SU-DHL-6 (cell line): ENCODE measurements at regions not wholly inside any gene's neighbourhood (a gene's known extent, or its start where the extent isn't known, plus 50 kb on each side); places are given as distances from the start of the nearest gene placed in this dataset.

Experiments
- H2AFZ ChIP-seq: fragments of 200-600 bp; sonication (generic); 2 replicates; pipeline ENCODE4 v1.6.1; 2014; ENCODE audit warnings: low read depth, mild to moderate bottlenecking, moderate library complexity, mixed read lengths, antibody characterized with exemption, low read length; ENCODE audit not compliant: severe bottlenecking
- H3F3A ChIP-seq: fragments of 200-600 bp; shearing (Covaris generic); 2 replicates; pipeline ENCODE4 v1.6.0; 2016; ENCODE audit warnings: antibody characterized with exemption, mild to moderate bottlenecking; ENCODE audit not compliant: insufficient read depth
- H3K27ac ChIP-seq: fragments of 200-600 bp; sonication (generic); 2 replicates; pipeline ENCODE4 v1.5.1; 2016; ENCODE audit warnings: low read depth, mild to moderate bottlenecking, low read length, moderate library complexity, mixed read lengths
- H3K27me3 ChIP-seq: fragments of 200-600 bp; sonication (generic), shearing (Covaris generic); 2 replicates; pipeline ENCODE4 v1.6.0; 2014; ENCODE audit warnings: mild to moderate bottlenecking, low read length
- H3K36me3 ChIP-seq: fragments of 200-600 bp; sonication (generic); 2 replicates; pipeline ENCODE4 v1.6.1; 2014; ENCODE audit warnings: mild to moderate bottlenecking, low read length, mixed read lengths
- H3K4me2 ChIP-seq: fragments of 300-600, 200-600 bp; shearing (Covaris generic), sonication (generic); 2 replicates; pipeline ENCODE4 v1.6.0; 2014; ENCODE audit warnings: low read length, low read depth, mild to moderate bottlenecking; ENCODE audit not compliant: poor library complexity, severe bottlenecking
- H3K4me3 ChIP-seq: fragments of 200-600 bp; sonication (generic); 2 replicates; pipeline ENCODE4 v1.5.1; 2014; ENCODE audit warnings: antibody characterized with exemption, low read length, mild to moderate bottlenecking, mixed read lengths; ENCODE audit not compliant: insufficient read depth, poor library complexity, severe bottlenecking
- H3K79me2 ChIP-seq: fragments of 200-600 bp; sonication (generic); 2 replicates; pipeline ENCODE4 v1.6.1; 2014; ENCODE audit warnings: mild to moderate bottlenecking, low read length, moderate library complexity; ENCODE audit not compliant: insufficient read depth
- H3K9ac ChIP-seq: fragments of 200-600 bp; sonication (generic); 2 replicates; pipeline ENCODE4 v1.7.0; 2014; ENCODE audit warnings: mild to moderate bottlenecking, low read length
- H3K9me2 ChIP-seq: fragments of 200-600 bp; sonication (generic); replicated peaks from 2 replicates; pipeline ENCODE4 v1.6.1; 2014; ENCODE audit warnings: low read length; ENCODE audit not compliant: insufficient read depth
- H3K9me3 ChIP-seq: fragments of 200-600 bp; sonication (generic); 2 replicates; pipeline ENCODE4 v1.6.1; 2014; ENCODE audit warnings: low read length, mixed read lengths; ENCODE audit not compliant: insufficient read depth
- H4K20me1 ChIP-seq: fragments of 200-600 bp; sonication (generic); 2 replicates; pipeline ENCODE4 v1.6.1; 2014; ENCODE audit warnings: low read depth, mild to moderate bottlenecking, antibody characterized with exemption, low read length, moderate library complexity, mixed read lengths
- EZH2phosphoT487 ChIP-seq: fragments of 200-600 bp; sonication (generic), shearing (Covaris generic); conservative IDR thresholded peaks from 2 replicates; pipeline ENCODE4 v1.6.1; 2018; ENCODE audit warnings: mild to moderate bottlenecking, antibody characterized with exemption, low read length, moderate library complexity, mixed read lengths
- TF ChIP-seq, protein P1 (sequence below): fragments of 200-600 bp; sonication (generic); IDR thresholded peaks from one replicate; pipeline ENCODE4 v1.5.1; 2017; ENCODE audit warnings: antibody characterized with exemption, mild to moderate bottlenecking, low read length, moderate library complexity; ENCODE audit not compliant: insufficient read depth, poor library complexity, severe bottlenecking

- Histone ChIP-seq H2AFZ (peak overlapping the region; percentile 21), H3K4me2 (peak overlapping the region; percentile 26), H3K27ac (no peak overlapping the region), H3K36me3 (no peaks in the 10 kb centered on the region), H3K4me3 (no peak overlapping the region), H3F3A (no peaks in the 10 kb centered on the region), H3K27me3 (no peaks in the 10 kb centered on the region), H3K79me2 (no peaks in the 10 kb centered on the region), H4K20me1 (no peaks in the 10 kb centered on the region), H3K9ac (no peak overlapping the region), H3K9me2 (no peaks in the 10 kb centered on the region), H3K9me3 (no peaks in the 10 kb centered on the region)
- TF ChIP-seq, protein P1, sequence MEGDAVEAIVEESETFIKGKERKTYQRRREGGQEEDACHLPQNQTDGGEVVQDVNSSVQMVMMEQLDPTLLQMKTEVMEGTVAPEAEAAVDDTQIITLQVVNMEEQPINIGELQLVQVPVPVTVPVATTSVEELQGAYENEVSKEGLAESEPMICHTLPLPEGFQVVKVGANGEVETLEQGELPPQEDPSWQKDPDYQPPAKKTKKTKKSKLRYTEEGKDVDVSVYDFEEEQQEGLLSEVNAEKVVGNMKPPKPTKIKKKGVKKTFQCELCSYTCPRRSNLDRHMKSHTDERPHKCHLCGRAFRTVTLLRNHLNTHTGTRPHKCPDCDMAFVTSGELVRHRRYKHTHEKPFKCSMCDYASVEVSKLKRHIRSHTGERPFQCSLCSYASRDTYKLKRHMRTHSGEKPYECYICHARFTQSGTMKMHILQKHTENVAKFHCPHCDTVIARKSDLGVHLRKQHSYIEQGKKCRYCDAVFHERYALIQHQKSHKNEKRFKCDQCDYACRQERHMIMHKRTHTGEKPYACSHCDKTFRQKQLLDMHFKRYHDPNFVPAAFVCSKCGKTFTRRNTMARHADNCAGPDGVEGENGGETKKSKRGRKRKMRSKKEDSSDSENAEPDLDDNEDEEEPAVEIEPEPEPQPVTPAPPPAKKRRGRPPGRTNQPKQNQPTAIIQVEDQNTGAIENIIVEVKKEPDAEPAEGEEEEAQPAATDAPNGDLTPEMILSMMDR, result no peak
- TF ChIP-seq EZH2phosphoT487, result no peak
These were observed 290.5 kb upstream of the KYNU start for GRCh38 chr2:142586693-142587580.

- no peak overlapping the region for H3K4me3 ChIP-seq
- H4K20me1 ChIP-seq, result no peaks in the 10 kb centered on the region
- H3F3A ChIP-seq, result no peaks in the 10 kb centered on the region
- H3K27me3 ChIP-seq, result no peaks in the 10 kb centered on the region
- TF ChIP-seq EZH2phosphoT487, result no peak
- TF ChIP-seq, protein P1, result no peak
- no peaks in the 10 kb centered on the region for H3K36me3 ChIP-seq
- H3K79me2 ChIP-seq, result no peaks in the 10 kb centered on the region
- no peaks in the 10 kb centered on the region for H3K9me3 ChIP-seq
- H3K27ac ChIP-seq, result no peak overlapping the region
- no peaks in the 10 kb centered on the region for H3K9me2 ChIP-seq
- H2AFZ ChIP-seq, result peak overlapping the region; percentile 5
- no peak overlapping the region for H3K9ac ChIP-seq
- no peak overlapping the region for H3K4me2 ChIP-seq
These were observed 291.7 kb upstream of the KYNU start for GRCh38 chr2:142585785-142586184.

- TF ChIP-seq EZH2phosphoT487, result no peak
- TF ChIP-seq, protein P1, result no peak
- no peaks in the 10 kb centered on the region for H3K79me2 ChIP-seq
- no peaks in the 10 kb centered on the region for H3K9me2 ChIP-seq
- no peaks in the 10 kb centered on the region for H3K9me3 ChIP-seq
- H2AFZ ChIP-seq, result no peak overlapping the region
- no peak overlapping the region for H3K9ac ChIP-seq
- H3K27ac ChIP-seq, result no peak overlapping the region
- no peaks in the 10 kb centered on the region for H3F3A ChIP-seq
- H3K4me2 ChIP-seq, result no peak overlapping the region
- no peaks in the 10 kb centered on the region for H3K27me3 ChIP-seq
- no peaks in the 10 kb centered on the region for H4K20me1 ChIP-seq
- H3K36me3 ChIP-seq, result no peaks in the 10 kb centered on the region
- H3K4me3 ChIP-seq, result no peak overlapping the region
These were observed 295.1 kb upstream of the KYNU start for GRCh38 chr2:142582317-142582716.
